ENCODE measurements at regions not wholly inside any gene's neighbourhood (a gene's known extent, or its start where the extent isn't known, plus 50 kb on each side); places are given as distances from the start of the nearest gene placed in this dataset.

GRCh38 chr6:1482381-1483166 is 93.2 kb downstream of the FOXF2 start:
- ATAC-seq = no peak
- Histone ChIP-seq H3K4me3 (no peak overlapping the region), H3K4me1 (no peaks in the 10 kb centered on the region), H3K36me3 (no peaks in the 10 kb centered on the region), H3K27me3 (ENCODE audit: low read depth) (no peaks in the 10 kb centered on the region), H3K9me3 (no peaks in the 10 kb centered on the region), H3K27ac (no peak overlapping the region)
- intact Hi-C loops (cut with DNase I) = no loop called here
- TF ChIP-seq CTCF (IDR thresholded peaks at IDR 0.05) = no peak
- no peak for DNase-seq

- intact Hi-C loops (cut with DNase I) = no loop called here
- no peaks in the 10 kb centered on the region for H3K27me3 ChIP-seq (ENCODE audit: low read depth)
- DNase-seq = no peak
- no peaks in the 10 kb centered on the region for H3K36me3 ChIP-seq
- no peaks in the 10 kb centered on the region for H3K9me3 ChIP-seq
- TF ChIP-seq CTCF (IDR thresholded peaks at IDR 0.05) = no peak
- H3K4me3 ChIP-seq = no peak overlapping the region
- H3K4me1 ChIP-seq = no peaks in the 10 kb centered on the region
- H3K27ac ChIP-seq = no peak overlapping the region
- ATAC-seq = no peak
These were observed 96.3 kb downstream of the FOXF2 start for GRCh38 chr6:1485678-1486077.

- Histone ChIP-seq H3K27ac (no peak overlapping the region), H3K4me1 (no peaks in the 10 kb centered on the region), H3K9me3 (no peaks in the 10 kb centered on the region), H3K27me3 (ENCODE audit: low read depth) (no peaks in the 10 kb centered on the region), H3K36me3 (no peaks in the 10 kb centered on the region), H3K4me3 (no peak overlapping the region)
- TF ChIP-seq CTCF (IDR thresholded peaks at IDR 0.05) = no peak
- intact Hi-C loops (cut with DNase I) = no loop called here
- ATAC-seq (no peak), DNase-seq (no peak)
These were observed 97.0 kb downstream of the FOXF2 start for GRCh38 chr6:1486387-1486786.

GRCh38 chr6:1487239-1487638 is 97.9 kb downstream of the FOXF2 start:
- intact Hi-C loops (cut with DNase I) = no loop called here
- no peak for DNase-seq
- Histone ChIP-seq H3K27ac (no peak overlapping the region), H3K9me3 (no peaks in the 10 kb centered on the region), H3K36me3 (no peaks in the 10 kb centered on the region), H3K27me3 (ENCODE audit: low read depth) (no peaks in the 10 kb centered on the region), H3K4me3 (no peak overlapping the region), H3K4me1 (no peaks in the 10 kb centered on the region)
- no peak for ATAC-seq
- TF ChIP-seq CTCF (IDR thresholded peaks at IDR 0.05) = no peak

- H3K36me3 ChIP-seq = no peaks in the 10 kb centered on the region
- intact Hi-C loops (cut with DNase I) = no loop called here
- ATAC-seq (no peak), DNase-seq (no peak)
- TF ChIP-seq CTCF (IDR thresholded peaks at IDR 0.05) = no peak
- H3K27ac ChIP-seq = no peak overlapping the region
- H3K4me1 ChIP-seq = no peaks in the 10 kb centered on the region
- no peak overlapping the region for H3K4me3 ChIP-seq
- no peaks in the 10 kb centered on the region for H3K9me3 ChIP-seq
- no peaks in the 10 kb centered on the region for H3K27me3 ChIP-seq (ENCODE audit: low read depth)
These were observed 101.6 kb downstream of the FOXF2 start for GRCh38 chr6:1491025-1491424.
